ENCODE measurements at regions not wholly inside any gene's neighbourhood (a gene's known extent, or its start where the extent isn't known, plus 50 kb on each side); places are given as distances from the start of the nearest gene placed in this dataset.

DNA sequence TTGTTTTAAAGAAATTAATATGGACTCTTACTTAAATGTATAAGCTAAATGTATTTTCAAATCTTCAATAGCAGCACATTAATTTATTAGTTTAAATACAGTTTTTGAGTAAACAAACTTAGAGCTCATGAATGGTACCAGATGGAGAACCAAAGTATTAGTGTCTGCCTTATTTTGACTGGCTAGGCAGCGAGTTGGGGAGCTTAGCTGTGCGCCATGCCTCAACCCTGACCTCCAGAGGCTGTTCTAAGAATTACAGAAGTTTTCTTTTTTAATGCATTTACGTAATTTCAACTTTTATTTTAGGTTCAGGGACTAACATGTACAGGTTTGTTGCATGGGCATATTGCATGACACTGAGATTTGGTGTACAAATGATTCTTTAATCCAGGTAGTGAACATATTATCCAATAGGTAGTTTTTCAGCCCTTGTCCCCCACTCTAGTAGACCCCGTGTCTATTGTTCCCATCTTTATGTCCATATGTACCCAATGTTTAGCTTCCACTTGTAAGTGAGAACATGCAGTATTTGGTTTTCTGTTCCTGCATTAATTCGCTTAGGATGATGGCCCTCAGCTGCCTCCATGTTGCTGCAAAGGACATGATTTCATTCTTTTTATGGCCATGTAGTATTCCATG is 166.8 kb downstream of the IQUB start:
- peak; percentile 56 for FAIRE-seq
- peak; percentile 49 to 55 (median 54) for DNase-seq (ENCODE audit: extremely low read depth in 1 of 4, low spot score in 3 of 4)
- 0% methylated on average over 5 of the region's 5 CpGs for WGBS (ENCODE audit: insufficient coverage, low coverage, missing lambda C conversion rate)
- peak; percentile 88 for ATAC-seq
- intact Hi-C loops (cut with micrococcal nuclease) (loop anchor here (1.0 kb wide), 1 partner anchor 1148 kb away; no protein-coding TSS in a partner anchor), in situ Hi-C loops (cut with MboI) (no loop called here)
- Histone ChIP-seq H3K9me1 (ENCODE audit: control insufficient read depth, insufficient read depth, low read length) (no peaks in the 10 kb centered on the region), H3K27me3 (ENCODE audit: control insufficient read depth in 2 of 2, insufficient read depth in 2 of 2, low read length in 2 of 2) (no peaks in the 10 kb centered on the region), H3K27ac (ENCODE audit: extremely low read depth, low read depth, low read length) (no peak overlapping the region), H3K9ac (ENCODE audit: insufficient read depth in 1 of 2, low read depth in 2 of 2, low read length in 2 of 2) (no peak overlapping the region), H3K4me3 (no peak overlapping the region), H3K9me3 (replicated peaks; ENCODE audit: control insufficient read depth, insufficient read depth, low read depth, low read length) (no peaks in the 10 kb centered on the region), H3K4me2 (ENCODE audit: insufficient read depth, low read length) (no peak overlapping the region), H3K79me2 (ENCODE audit: control insufficient read depth, insufficient read depth, low read length) (no peaks in the 10 kb centered on the region), H3K36me3 (ENCODE audit: control insufficient read depth, insufficient read depth, low read length) (no peaks in the 10 kb centered on the region), H4K20me1 (replicated peaks; ENCODE audit: control insufficient read depth, insufficient read depth, low read length) (no peaks in the 10 kb centered on the region), H3K4me1 (replicated peaks in 1 of 2; ENCODE audit: control insufficient read depth in 2 of 2, insufficient read depth in 2 of 2, low read length in 2 of 2) (no peaks in the 10 kb centered on the region), H2AFZ (ENCODE audit: low read depth, low read length) (no peak overlapping the region)
- ChIA-PET POLR2A (no interaction called here), CTCF (ENCODE audit: low intra/inter-chr PET ratio) (no interaction called here)
- BruUV-seq (replicated peaks) = no TSS peak
- TF ChIP-seq FOXA1 (IDR thresholded peaks at IDR 0.05; ENCODE audit: borderline replicate concordance) (no peak), LCOR (CRISPR knock-in tag; IDR thresholded peaks at IDR 0.05) (no peak), KHSRP (IDR thresholded peaks at IDR 0.05) (no peak), RAD21 (CRISPR knock-in tag; conservative IDR thresholded peaks at IDR 0.05 in 1 of 2, IDR thresholded peaks at IDR 0.05 in 1 of 2) (peak; percentile 58 to 74), ESRRA (IDR thresholded peaks at IDR 0.05; ENCODE audit: borderline replicate concordance, low read depth) (no peak), KDM2B (CRISPR knock-in tag; IDR thresholded peaks at IDR 0.05) (no peak), MCM7 (IDR thresholded peaks at IDR 0.05) (no peak), SAFB2 (IDR thresholded peaks at IDR 0.05; ENCODE audit: borderline replicate concordance, low read depth, low read length, severe bottlenecking) (no peak), SIN3A (IDR thresholded peaks at IDR 0.05; ENCODE audit: borderline replicate concordance in 2 of 2, control insufficient read depth in 1 of 2, low read depth in 2 of 2, low read length in 2 of 2) (no peak), CC2D1A (IDR thresholded peaks at IDR 0.05) (no peak), NR2C1 (IDR thresholded peaks at IDR 0.05) (no peak), NR2C1 (tag; IDR thresholded peaks at IDR 0.05) (no peak), PCBP2 (IDR thresholded peaks at IDR 0.05; ENCODE audit: low read depth, low read length, poor library complexity, severe bottlenecking) (no peak), MECOM (CRISPR knock-in tag; IDR thresholded peaks at IDR 0.05) (no peak), ZNF436 (CRISPR knock-in tag; IDR thresholded peaks at IDR 0.05) (no peak)
- TF ChIP-seq, protein P1, sequence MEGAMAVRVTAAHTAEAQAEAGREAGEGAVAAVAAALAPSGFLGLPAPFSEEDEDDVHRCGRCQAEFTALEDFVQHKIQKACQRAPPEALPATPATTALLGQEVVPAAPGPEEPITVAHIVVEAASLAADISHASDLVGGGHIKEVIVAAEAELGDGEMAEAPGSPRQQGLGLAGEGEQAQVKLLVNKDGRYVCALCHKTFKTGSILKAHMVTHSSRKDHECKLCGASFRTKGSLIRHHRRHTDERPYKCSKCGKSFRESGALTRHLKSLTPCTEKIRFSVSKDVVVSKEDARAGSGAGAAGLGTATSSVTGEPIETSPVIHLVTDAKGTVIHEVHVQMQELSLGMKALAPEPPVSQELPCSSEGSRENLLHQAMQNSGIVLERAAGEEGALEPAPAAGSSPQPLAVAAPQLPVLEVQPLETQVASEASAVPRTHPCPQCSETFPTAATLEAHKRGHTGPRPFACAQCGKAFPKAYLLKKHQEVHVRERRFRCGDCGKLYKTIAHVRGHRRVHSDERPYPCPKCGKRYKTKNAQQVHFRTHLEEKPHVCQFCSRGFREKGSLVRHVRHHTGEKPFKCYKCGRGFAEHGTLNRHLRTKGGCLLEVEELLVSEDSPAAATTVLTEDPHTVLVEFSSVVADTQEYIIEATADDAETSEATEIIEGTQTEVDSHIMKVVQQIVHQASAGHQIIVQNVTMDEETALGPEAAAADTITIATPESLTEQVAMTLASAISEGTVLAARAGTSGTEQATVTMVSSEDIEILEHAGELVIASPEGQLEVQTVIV (CRISPR knock-in tag; IDR thresholded peaks at IDR 0.05; ENCODE audit: borderline replicate concordance) = no peak
- TF ChIP-seq, protein P2, sequence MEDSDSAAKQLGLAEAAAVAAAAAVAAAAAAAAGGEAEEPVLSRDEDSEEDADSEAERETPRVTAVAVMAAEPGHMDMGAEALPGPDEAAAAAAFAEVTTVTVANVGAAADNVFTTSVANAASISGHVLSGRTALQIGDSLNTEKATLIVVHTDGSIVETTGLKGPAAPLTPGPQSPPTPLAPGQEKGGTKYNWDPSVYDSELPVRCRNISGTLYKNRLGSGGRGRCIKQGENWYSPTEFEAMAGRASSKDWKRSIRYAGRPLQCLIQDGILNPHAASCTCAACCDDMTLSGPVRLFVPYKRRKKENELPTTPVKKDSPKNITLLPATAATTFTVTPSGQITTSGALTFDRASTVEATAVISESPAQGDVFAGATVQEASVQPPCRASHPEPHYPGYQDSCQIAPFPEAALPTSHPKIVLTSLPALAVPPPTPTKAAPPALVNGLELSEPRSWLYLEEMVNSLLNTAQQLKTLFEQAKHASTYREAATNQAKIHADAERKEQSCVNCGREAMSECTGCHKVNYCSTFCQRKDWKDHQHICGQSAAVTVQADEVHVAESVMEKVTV (CRISPR knock-in tag; IDR thresholded peaks at IDR 0.05) = 0 out of 2 replicates have a peak, but pooled peaks have one; percentile 22
